ENCODE measurements at regions not wholly inside any gene's neighbourhood (a gene's known extent, or its start where the extent isn't known, plus 50 kb on each side); places are given as distances from the start of the nearest gene placed in this dataset.

GRCh38 chr7:54810401-54810800, 51.4 kb upstream of the SEC61G start:
- Histone ChIP-seq H3K9ac (ENCODE audit: low read length) (no peak overlapping the region), H3K18ac (ENCODE audit: low read length) (no peak overlapping the region), H3K79me1 (ENCODE audit: low read length) (no peaks in the 10 kb centered on the region), H2BK120ac (ENCODE audit: insufficient read depth, low read length, poor library complexity) (no peak overlapping the region), H3K36me3 (ENCODE audit: control insufficient read depth in 1 of 2, insufficient read depth in 2 of 2, low read length in 2 of 2) (no peaks in the 10 kb centered on the region), H3K14ac (ENCODE audit: low read length) (no peak overlapping the region), H3K79me2 (ENCODE audit: control insufficient read depth, insufficient read depth, low read length, poor library complexity) (no peaks in the 10 kb centered on the region), H3K4me2 (ENCODE audit: low read length) (no peak overlapping the region), H4K8ac (ENCODE audit: low read depth, low read length) (no peak overlapping the region), H4K12ac (ENCODE audit: low read depth, low read length) (no peak overlapping the region), H2BK5ac (ENCODE audit: low read depth, low read length, poor library complexity) (no peak overlapping the region), H2AFZ (ENCODE audit: insufficient read depth, low read length, poor library complexity) (no peak overlapping the region), H3K23ac (ENCODE audit: low read length) (no peak overlapping the region), H4K91ac (ENCODE audit: low read depth, low read length) (no peak overlapping the region), H3K27ac (ENCODE audit: low read depth, low read length) (no peak overlapping the region), H3K27me3 (ENCODE audit: insufficient read depth, low read length) (no peaks in the 10 kb centered on the region), H2BK12ac (ENCODE audit: low read length) (no peak overlapping the region), H3K9me3 (ENCODE audit: insufficient read depth, low read depth, low read length) (no peaks in the 10 kb centered on the region), H3K4me1 (ENCODE audit: control insufficient read depth in 1 of 2, insufficient read depth in 2 of 2, low read length in 2 of 2) (no peaks in the 10 kb centered on the region), H3K4ac (ENCODE audit: low read depth, low read length) (no peak overlapping the region), H3K4me3 (ENCODE audit: low read depth, low read length) (no peak overlapping the region), H2AK5ac (ENCODE audit: low read length) (no peak overlapping the region)
- DNase-seq = no peak
- WGBS (ENCODE audit: extremely low coverage, insufficient coverage, insufficient read length) = no CpG with 5 or more reads among the region's 1 CpG

- no peak overlapping the region for H4K8ac ChIP-seq (ENCODE audit: low read depth, low read length)
- no CpG with 5 or more reads among the region's 5 CpGs for WGBS (ENCODE audit: extremely low coverage, insufficient coverage, insufficient read length)
Observed at GRCh38 chr7:54811041-54811845, 52.2 kb upstream of the SEC61G start.

GRCh38 chr7:54811846-54812254, 52.8 kb upstream of the SEC61G start:
- no peak for DNase-seq
- H3K14ac ChIP-seq (ENCODE audit: low read length) = no peak overlapping the region
- peak overlapping the region; percentile 54 for H2AFZ ChIP-seq (ENCODE audit: insufficient read depth, low read length, poor library complexity)
- no peak overlapping the region for H3K4me3 ChIP-seq (ENCODE audit: low read depth, low read length)
- no peak overlapping the region for H2BK120ac ChIP-seq (ENCODE audit: insufficient read depth, low read length, poor library complexity)
- H3K79me2 ChIP-seq (ENCODE audit: control insufficient read depth, insufficient read depth, low read length, poor library complexity) = no peaks in the 10 kb centered on the region
- no peak overlapping the region for H3K23ac ChIP-seq (ENCODE audit: low read length)
- H2BK5ac ChIP-seq (ENCODE audit: low read depth, low read length, poor library complexity) = no peak overlapping the region
- no peak overlapping the region for H2AK5ac ChIP-seq (ENCODE audit: low read length)
- WGBS (ENCODE audit: extremely low coverage, insufficient coverage, insufficient read length) = no CpG with 5 or more reads among the region's 8 CpGs
- no peak overlapping the region for H4K91ac ChIP-seq (ENCODE audit: low read depth, low read length)
- no peaks in the 10 kb centered on the region for H3K79me1 ChIP-seq (ENCODE audit: low read length)
- no peak overlapping the region for H3K4me2 ChIP-seq (ENCODE audit: low read length)
- H4K8ac ChIP-seq (ENCODE audit: low read depth, low read length) = peak overlapping the region; percentile 28
- no peak overlapping the region for H3K27ac ChIP-seq (ENCODE audit: low read depth, low read length)
- no peaks in the 10 kb centered on the region for H3K36me3 ChIP-seq (ENCODE audit: control insufficient read depth in 1 of 2, insufficient read depth in 2 of 2, low read length in 2 of 2)
- no peak overlapping the region for H4K12ac ChIP-seq (ENCODE audit: low read depth, low read length)
- H3K27me3 ChIP-seq (ENCODE audit: insufficient read depth, low read length) = no peaks in the 10 kb centered on the region
- H3K9me3 ChIP-seq (ENCODE audit: insufficient read depth, low read depth, low read length) = no peaks in the 10 kb centered on the region
- H3K9ac ChIP-seq (ENCODE audit: low read length) = no peak overlapping the region
- H3K4me1 ChIP-seq (ENCODE audit: control insufficient read depth in 1 of 2, insufficient read depth in 2 of 2, low read length in 2 of 2) = no peaks in the 10 kb centered on the region
- H3K18ac ChIP-seq (ENCODE audit: low read length) = no peak overlapping the region
- H2BK12ac ChIP-seq (ENCODE audit: low read length) = peak overlapping the region; percentile 22
- H3K4ac ChIP-seq (ENCODE audit: low read depth, low read length) = no peak overlapping the region

More at GRCh38 chr7:54811041-54811845, 52.2 kb upstream of the SEC61G start:
- H4K91ac ChIP-seq (ENCODE audit: low read depth, low read length) = no peak overlapping the region
- no peak overlapping the region for H3K14ac ChIP-seq (ENCODE audit: low read length)
- no peak overlapping the region for H3K4me3 ChIP-seq (ENCODE audit: low read depth, low read length)
- no peak overlapping the region for H2BK120ac ChIP-seq (ENCODE audit: insufficient read depth, low read length, poor library complexity)
- no peak overlapping the region for H3K9ac ChIP-seq (ENCODE audit: low read length)
- no peak overlapping the region for H3K23ac ChIP-seq (ENCODE audit: low read length)
- no peak overlapping the region for H3K4me2 ChIP-seq (ENCODE audit: low read length)
- no peak overlapping the region for H2BK5ac ChIP-seq (ENCODE audit: low read depth, low read length, poor library complexity)
- no peaks in the 10 kb centered on the region for H3K27me3 ChIP-seq (ENCODE audit: insufficient read depth, low read length)
- H3K4ac ChIP-seq (ENCODE audit: low read depth, low read length) = no peak overlapping the region
- H2AK5ac ChIP-seq (ENCODE audit: low read length) = no peak overlapping the region
- peak overlapping the region; percentile 54 for H2AFZ ChIP-seq (ENCODE audit: insufficient read depth, low read length, poor library complexity)
- no peak overlapping the region for H3K18ac ChIP-seq (ENCODE audit: low read length)
- no peak overlapping the region for H4K12ac ChIP-seq (ENCODE audit: low read depth, low read length)
- no peaks in the 10 kb centered on the region for H3K4me1 ChIP-seq (ENCODE audit: control insufficient read depth in 1 of 2, insufficient read depth in 2 of 2, low read length in 2 of 2)
- no peaks in the 10 kb centered on the region for H3K79me2 ChIP-seq (ENCODE audit: control insufficient read depth, insufficient read depth, low read length, poor library complexity)
- H3K79me1 ChIP-seq (ENCODE audit: low read length) = no peaks in the 10 kb centered on the region
- DNase-seq = no peak
- no peak overlapping the region for H3K27ac ChIP-seq (ENCODE audit: low read depth, low read length)
- no peaks in the 10 kb centered on the region for H3K9me3 ChIP-seq (ENCODE audit: insufficient read depth, low read depth, low read length)
- no peak overlapping the region for H2BK12ac ChIP-seq (ENCODE audit: low read length)
- no peaks in the 10 kb centered on the region for H3K36me3 ChIP-seq (ENCODE audit: control insufficient read depth in 1 of 2, insufficient read depth in 2 of 2, low read length in 2 of 2)

GRCh38 chr7:54812756-54813322, 53.8 kb upstream of the SEC61G start:
- Histone ChIP-seq H2BK12ac (ENCODE audit: low read length) (no peak overlapping the region), H3K4me1 (ENCODE audit: control insufficient read depth in 1 of 2, insufficient read depth in 2 of 2, low read length in 2 of 2) (peaks cover 0 to 4% of the 10 kb centered on the region in 2 experiments), H2AK5ac (ENCODE audit: low read length) (no peak overlapping the region), H3K23ac (ENCODE audit: low read length) (no peak overlapping the region), H4K12ac (ENCODE audit: low read depth, low read length) (no peak overlapping the region), H3K14ac (ENCODE audit: low read length) (no peak overlapping the region), H3K27me3 (ENCODE audit: insufficient read depth, low read length) (no peaks in the 10 kb centered on the region), H2AFZ (ENCODE audit: insufficient read depth, low read length, poor library complexity) (no peak overlapping the region), H3K27ac (ENCODE audit: low read depth, low read length) (no peak overlapping the region), H4K8ac (ENCODE audit: low read depth, low read length) (no peak overlapping the region), H3K36me3 (ENCODE audit: control insufficient read depth in 1 of 2, insufficient read depth in 2 of 2, low read length in 2 of 2) (no peaks in the 10 kb centered on the region), H3K4me2 (ENCODE audit: low read length) (no peak overlapping the region), H3K79me1 (ENCODE audit: low read length) (no peaks in the 10 kb centered on the region), H3K4me3 (ENCODE audit: low read depth, low read length) (no peak overlapping the region), H4K91ac (ENCODE audit: low read depth, low read length) (no peak overlapping the region), H3K79me2 (ENCODE audit: control insufficient read depth, insufficient read depth, low read length, poor library complexity) (no peaks in the 10 kb centered on the region), H2BK120ac (ENCODE audit: insufficient read depth, low read length, poor library complexity) (no peak overlapping the region), H3K18ac (ENCODE audit: low read length) (no peak overlapping the region), H2BK5ac (ENCODE audit: low read depth, low read length, poor library complexity) (no peak overlapping the region), H3K9ac (ENCODE audit: low read length) (no peak overlapping the region), H3K9me3 (ENCODE audit: insufficient read depth, low read depth, low read length) (no peaks in the 10 kb centered on the region), H3K4ac (ENCODE audit: low read depth, low read length) (no peak overlapping the region)
- no CpG with 5 or more reads among the region's 4 CpGs for WGBS (ENCODE audit: extremely low coverage, insufficient coverage, insufficient read length)
- no peak for DNase-seq
